NCI-H2029 treated with DMSO at 0.1 percent for 48 hours (cell line): ENCODE measurements at regions not wholly inside any gene's neighbourhood (a gene's known extent, or its start where the extent isn't known, plus 50 kb on each side); places are given as distances from the start of the nearest gene placed in this dataset.
"Not testable (repeated sequence)": the region's sequence is repeated elsewhere in the genome, so short reads cannot be mapped to it uniquely, and the experiment has no call there.

Experiments
- DNase-seq: peaks from one replicate; lab custom pipeline; 2025; lab: John Stamatoyannopoulos, UW

- DNase-seq: not testable (repeated sequence)
Observed at GRCh38 chr1:2851918-2852317, 50.4 kb upstream of the TTC34 start.

GRCh38 chr1:2853711-2854110 is 52.2 kb upstream of the TTC34 start:
- DNase-seq: no peak

- no peak for DNase-seq
Observed at GRCh38 chr1:2854151-2854550, 52.7 kb upstream of the TTC34 start.

GRCh38 chr1:2854611-2855010 is 53.1 kb upstream of the TTC34 start:
- no peak for DNase-seq

- no peak for DNase-seq
Observed at GRCh38 chr1:2855206-2856065, 53.9 kb upstream of the TTC34 start.

- no peak for DNase-seq
Observed at GRCh38 chr1:2856066-2856390, 54.5 kb upstream of the TTC34 start.

- no peak for DNase-seq
Observed at GRCh38 chr1:2856676-2857375, 55.3 kb upstream of the TTC34 start.

- DNase-seq: no peak
Observed at GRCh38 chr1:2857521-2857920, 56.0 kb upstream of the TTC34 start.

- no peak for DNase-seq
Observed at GRCh38 chr1:2858676-2859075, 57.2 kb upstream of the TTC34 start.

GRCh38 chr1:2859219-2859880 is 57.9 kb upstream of the TTC34 start:
- DNase-seq: no peak

- DNase-seq: no peak
Observed at GRCh38 chr1:2859881-2860430, 58.5 kb upstream of the TTC34 start.

GRCh38 chr1:2860476-2861142 is 59.1 kb upstream of the TTC34 start:
- no peak for DNase-seq

GRCh38 chr1:2861143-2861987 is 59.9 kb upstream of the TTC34 start:
- DNase-seq: no peak

- no peak for DNase-seq
Observed at GRCh38 chr1:2861988-2862813, 60.7 kb upstream of the TTC34 start.

GRCh38 chr1:2862814-2863647 is 61.5 kb upstream of the TTC34 start:
- no peak for DNase-seq

- DNase-seq: no peak
Observed at GRCh38 chr1:2863648-2863963, 62.1 kb upstream of the TTC34 start.

- no peak for DNase-seq
Observed at GRCh38 chr1:2864203-2864905, 62.9 kb upstream of the TTC34 start.

GRCh38 chr1:2865000-2865399 is 63.5 kb upstream of the TTC34 start:
- no peak for DNase-seq
